ENCODE measurements at regions not wholly inside any gene's neighbourhood (a gene's known extent, or its start where the extent isn't known, plus 50 kb on each side); places are given as distances from the start of the nearest gene placed in this dataset.
A peak's percentile ranks its signal among the peaks of the same experiment; 100 is the strongest.
"Not testable (repeated sequence)": the region's sequence is repeated elsewhere in the genome, so short reads cannot be mapped to it uniquely, and the experiment has no call there.

- no peaks in the 10 kb centered on the region for H3K27me3 ChIP-seq (ENCODE audit: control insufficient read depth in 1 of 2, insufficient read depth in 2 of 2, low read length in 2 of 2)
- H3K27me3 Mint-ChIP-seq = no peaks in the 10 kb centered on the region
- ATAC-seq (ENCODE audit: poor library complexity) = no peak
- no peak for TF ChIP-seq CTCF (IDR thresholded peaks at IDR 0.05)
- peaks cover 44% of the 10 kb centered on the region for H3K36me3 Mint-ChIP-seq (ENCODE audit: low read depth)
- peaks cover 55 to 61% of the 10 kb centered on the region in 2 experiments for H3K9me3 ChIP-seq (ENCODE audit: control insufficient read depth in 1 of 2, insufficient read depth in 1 of 2, low read length in 2 of 2)
- peaks cover 20% of the 10 kb centered on the region for H3K9me3 Mint-ChIP-seq
- DNase-seq = no peak
- intact Hi-C loops (cut with DNase I, micrococcal nuclease) = loop anchor here (2.0 to 10.0 kb wide), 5 partner anchors 58 to 244 kb away; partner anchors contain the start of genes ETFBKMT (in 2 of the 2) and RESF1 (in 1 of the 2)
- peaks cover 37% of the 10 kb centered on the region for H3K4me1 Mint-ChIP-seq (ENCODE audit: low read depth)
- H3K4me3 ChIP-seq (ENCODE audit: low read length) = no peak overlapping the region
- ChIA-PET POLR2A (interaction anchor here (0.8 kb wide), 1 partner anchor 170 kb away, joined by 3 read pairs; no protein-coding TSS in a partner anchor), CTCF (no interaction called here)
- peaks cover 44% of the 10 kb centered on the region for H3K4me1 ChIP-seq (ENCODE audit: insufficient read depth, low read length)
- peak overlapping the region; percentile 2 for H3K4me3 Mint-ChIP-seq
- H3K36me3 ChIP-seq (ENCODE audit: insufficient read depth, low read length) = no peaks in the 10 kb centered on the region
- no peak overlapping the region for H3K27ac ChIP-seq (ENCODE audit: low read depth in 1 of 2, low read length in 2 of 2)
- peak overlapping the region; percentile 60 for H3K27ac Mint-ChIP-seq
These were observed 60.1 kb upstream of the RESF1 start for GRCh38 chr12:31899109-31899508.

- Histone ChIP-seq H3K4me1 (ENCODE audit: insufficient read depth, low read length) (peaks cover 56% of the 10 kb centered on the region), H3K27me3 (ENCODE audit: control insufficient read depth in 1 of 2, insufficient read depth in 2 of 2, low read length in 2 of 2) (no peaks in the 10 kb centered on the region), H3K4me3 (ENCODE audit: low read length) (no peak overlapping the region), H3K27ac (ENCODE audit: low read depth in 1 of 2, low read length in 2 of 2) (peak overlapping the region; percentile 48 to 67), H3K36me3 (ENCODE audit: insufficient read depth, low read length) (no peaks in the 10 kb centered on the region), H3K9me3 (ENCODE audit: control insufficient read depth in 1 of 2, insufficient read depth in 1 of 2, low read length in 2 of 2) (peaks cover 64 to 72% of the 10 kb centered on the region in 2 experiments)
- no peak for ATAC-seq (ENCODE audit: poor library complexity)
- Mint-ChIP-seq H3K36me3 (ENCODE audit: low read depth) (peaks cover 50% of the 10 kb centered on the region), H3K9me3 (peaks cover 20% of the 10 kb centered on the region), H3K4me3 (peak overlapping the region; percentile 46), H3K27me3 (no peaks in the 10 kb centered on the region), H3K4me1 (ENCODE audit: low read depth) (peaks cover 42% of the 10 kb centered on the region), H3K27ac (peak overlapping the region; percentile 93)
- DNase-seq = peak in 4 of 14 experiments; percentile 44 to 68 (median 54)
- TF ChIP-seq CTCF (IDR thresholded peaks at IDR 0.05) = no peak
- CTCF ChIA-PET = no interaction called here
- intact Hi-C loops (cut with DNase I, micrococcal nuclease) = loop anchor here (2.0 to 10.0 kb wide), 5 partner anchors 59 to 243 kb away; partner anchors contain the start of genes ETFBKMT (in 2 of the 2) and RESF1 (in 1 of the 2)
- POLR2A ChIA-PET = interaction anchor here (3.0 to 3.6 kb wide), 2 partner anchors 23 to 62 kb away, joined by 29 to 99 read pairs; partner anchors contain the start of gene RESF1
These were observed 61.3 kb upstream of the RESF1 start for GRCh38 chr12:31897781-31898503.

- not testable (repeated sequence) for H3K27me3 Mint-ChIP-seq; ATAC-seq (ENCODE audit: poor library complexity); H3K4me3 ChIP-seq (ENCODE audit: low read length); H3K36me3 ChIP-seq (ENCODE audit: insufficient read depth, low read length); H3K27me3 ChIP-seq (ENCODE audit: control insufficient read depth in 1 of 2, insufficient read depth in 2 of 2, low read length in 2 of 2)
- Histone ChIP-seq H3K9me3 (ENCODE audit: control insufficient read depth in 1 of 2, insufficient read depth in 1 of 2, low read length in 2 of 2) (peaks cover 71 to 72% of the 10 kb centered on the region in 2 experiments), H3K27ac (ENCODE audit: low read depth in 1 of 2, low read length in 2 of 2) (peak overlapping the region; percentile 38 to 67), H3K4me1 (ENCODE audit: insufficient read depth, low read length) (peaks cover 64% of the 10 kb centered on the region)
- ChIA-PET CTCF (interaction anchor here (1.2 to 1.8 kb wide), 3 partner anchors 63 to 244 kb away, joined by 3 to 6 read pairs (median 3); partner anchors contain the start of genes AMN1 and RESF1), POLR2A (interaction anchor here (0.6 to 3.6 kb wide), 18 partner anchors 10 to 243 kb away, joined by 3 to 99 read pairs (median 5); partner anchors contain the start of genes AMN1, ETFBKMT and RESF1)
- Mint-ChIP-seq H3K4me3 (peak overlapping the region; percentile 74), H3K27ac (peak overlapping the region; percentile 93), H3K9me3 (peaks cover 22% of the 10 kb centered on the region), H3K36me3 (ENCODE audit: low read depth) (peaks cover 58% of the 10 kb centered on the region), H3K4me1 (ENCODE audit: low read depth) (peaks cover 46% of the 10 kb centered on the region)
- peak in 2 of 14 experiments; percentile 9 for DNase-seq
- intact Hi-C loops (cut with DNase I, micrococcal nuclease) = loop anchor here (5.0 to 10.0 kb wide), 4 partner anchors 60 to 242 kb away; partner anchors contain the start of genes ETFBKMT (in 1 of the 2) and RESF1 (in 1 of the 2)
These were observed 62.1 kb upstream of the RESF1 start for GRCh38 chr12:31897092-31897491.

Measured in CD4-positive, alpha-beta T cell (primary cell).